HepG2 (cell line): ENCODE measurements at regions not wholly inside any gene's neighbourhood (a gene's known extent, or its start where the extent isn't known, plus 50 kb on each side); places are given as distances from the start of the nearest gene placed in this dataset.

Source experiments
- ATAC-seq: fragments of 200-7000 bp; cut with Tn5 transposase; 3 replicates; pipeline ENCODE4 v1.9.1; 2020; ENCODE audit warnings: mild to moderate bottlenecking, moderate library complexity
- BruUV-seq: library from RNA; stranded (reverse); fragments of 400-500 nt; replicated peaks from 2 replicates; lab custom pipeline; 2021; lab: Mats Ljungman, UMichigan
- CTCF ChIA-PET: fragments of 300-600 bp; formaldehyde crosslinking; extraction: SDS; loops from one replicate; lab custom pipeline; 2021; ENCODE audit warnings: low total read pairs, inconsistent platforms, low intra/inter-chr PET ratio; lab: Yijun Ruan, JAX
- POLR2A ChIA-PET: fragments of 350-600 bp; sonication (Branson Sonifier 250); formaldehyde crosslinking; loops from one replicate; lab custom pipeline; 2020; ENCODE audit warnings: antibody characterized with exemption, inconsistent platforms; lab: Yijun Ruan, JAX
- DNase-seq: peaks from one replicate; pipeline ENCODE4 v3.0.0-alpha.2; 2015; ENCODE audit warnings: low spot score
- FAIRE-seq: peaks from 3 replicates; lab custom pipeline; 2011; peaks lifted over from hg19 to GRCh38; lab: Jason Lieb, UNC
- H2AFZ ChIP-seq: one replicate; pipeline ENCODE4 v1.6.1; 2011; ENCODE audit warnings: low read length, inconsistent platforms
- H3K27ac ChIP-seq: fragments of 300-600 bp; 3 replicates; pipeline ENCODE4 v1.8.0; 2011; ENCODE audit warnings: mixed run types, mild to moderate bottlenecking, mixed read lengths, low read length, inconsistent platforms; ENCODE audit not compliant: insufficient read depth; ENCODE audit errors: extremely low read length
- H3K27me3 ChIP-seq, 2 experiments: fragments of 200-600 bp in 1 of 2; 2 replicates in 1 of 2; 3 replicates in 1 of 2; pipeline versions ENCODE4 v1.6.0 to v1.8.0; 2011; ENCODE audit warnings: low read length in 2 of 2, mild to moderate bottlenecking in 2 of 2, moderate library complexity in 2 of 2, inconsistent platforms in 1 of 2; ENCODE audit not compliant: insufficient read depth in 2 of 2, control insufficient read depth in 1 of 2
- H3K36me3 ChIP-seq, 2 experiments: fragments of 200-600 bp in 1 of 2; replicated peaks in 1 of 2; 2 replicates in 1 of 2; 3 replicates in 1 of 2; pipeline versions ENCODE4 v1.5.1 to v1.8.0; 2011; ENCODE audit warnings: low read length in 2 of 2, inconsistent platforms in 1 of 2; ENCODE audit not compliant: insufficient read depth in 2 of 2, control insufficient read depth in 1 of 2
- H3K4me1 ChIP-seq: 2 replicates; pipeline ENCODE4 v1.5.1; 2012; ENCODE audit warnings: low read length, inconsistent platforms; ENCODE audit not compliant: insufficient read depth
- H3K4me2 ChIP-seq: 2 replicates; pipeline ENCODE4 v1.6.0; 2011; ENCODE audit warnings: low read depth, low read length, inconsistent platforms
- H3K4me3 ChIP-seq, 3 experiments: fragments of 200-600 bp in 1 of 3; sonication (generic), shearing (Covaris generic) in 1 of 3; replicated peaks in 1 of 3; 2 replicates each; pipeline ENCODE4 v1.5.1; 2011 to 2016; ENCODE audit warnings: low read length in 3 of 3, inconsistent platforms in 2 of 3, low read depth in 2 of 3, mild to moderate bottlenecking in 2 of 3, control low read depth in 1 of 3, mixed read lengths in 1 of 3; ENCODE audit not compliant: insufficient read depth in 1 of 3
- H3K79me2 ChIP-seq: one replicate; pipeline ENCODE4 v1.6.1; 2011; ENCODE audit warnings: low read length, inconsistent platforms; ENCODE audit not compliant: insufficient read depth
- H3K9ac ChIP-seq: 2 replicates; pipeline ENCODE4 v1.6.0; 2011; ENCODE audit warnings: mild to moderate bottlenecking, low read depth, low read length, inconsistent platforms; ENCODE audit not compliant: insufficient read depth
- H3K9me3 ChIP-seq: 2 replicates; pipeline ENCODE4 v1.5.1; 2012; ENCODE audit warnings: mild to moderate bottlenecking, low read length
- H4K20me1 ChIP-seq: 2 replicates; pipeline ENCODE4 v1.6.0; 2011; ENCODE audit warnings: inconsistent platforms, mild to moderate bottlenecking, low read length, moderate library complexity; ENCODE audit not compliant: insufficient read depth
- ARHGAP35 ChIP-seq: sonication (generic); formaldehyde crosslinking; IDR thresholded peaks from 2 replicates; pipeline ENCODE4 v1.9.0; 2022; ENCODE audit warnings: mild to moderate bottlenecking, inconsistent platforms, moderate library complexity, missing genetic modification reagents, borderline replicate concordance
- HNF1B ChIP-seq: sonication (generic); formaldehyde crosslinking; IDR thresholded peaks from 2 replicates; pipeline ENCODE4 v1.5.1; 2020; ENCODE audit warnings: mild to moderate bottlenecking, moderate library complexity, missing genetic modification reagents
- MATR3 ChIP-seq: sonication (generic); formaldehyde crosslinking; IDR thresholded peaks from 2 replicates; pipeline ENCODE4 v1.4.0; 2020; ENCODE audit warnings: missing genetic modification reagents
- NCOA5 ChIP-seq: sonication (generic); formaldehyde crosslinking; IDR thresholded peaks from 2 replicates; pipeline ENCODE4 v1.4.0; 2020; ENCODE audit warnings: missing genetic modification reagents
- NFE2L1 ChIP-seq: sonication (generic); formaldehyde crosslinking; IDR thresholded peaks from 2 replicates; pipeline ENCODE4 v1.4.0; 2020; ENCODE audit warnings: missing genetic modification reagents, mild to moderate bottlenecking, borderline replicate concordance
- NFE2L2 ChIP-seq: fragments of 150-350 bp; IDR thresholded peaks from 2 replicates; pipeline ENCODE4 v1.6.1; 2014; ENCODE audit warnings: low read length
- NR0B2 ChIP-seq: sonication (generic); formaldehyde crosslinking; IDR thresholded peaks from 2 replicates; pipeline ENCODE4 v1.4.0; 2020; ENCODE audit warnings: mild to moderate bottlenecking, missing genetic modification reagents
- PAWR ChIP-seq: sonication (generic); formaldehyde crosslinking; IDR thresholded peaks from 2 replicates; pipeline ENCODE4 v1.4.0; 2020; ENCODE audit warnings: missing genetic modification reagents, mild to moderate bottlenecking, borderline replicate concordance
- PTBP1 ChIP-seq: fragments of 200-400 bp; formaldehyde crosslinking; IDR thresholded peaks from 2 replicates; pipeline ENCODE4 v1.6.1; 2018; ENCODE audit warnings: low read length, low read depth; ENCODE audit not compliant: poor library complexity, severe bottlenecking
- SIN3A ChIP-seq: IDR thresholded peaks from 2 replicates; pipeline ENCODE4 v1.6.1; 2011; ENCODE audit warnings: low read depth, mild to moderate bottlenecking, control low read depth, low read length, borderline replicate concordance
- SP1 ChIP-seq, 2 experiments: fragments of 450-650 bp in 1 of 2; sonication (generic) in 1 of 2; formaldehyde crosslinking in 1 of 2; IDR thresholded peaks; 2 replicates each; pipeline versions ENCODE4 v1.4.0 to v1.6.1; 2016 to 2020; ENCODE audit warnings: missing genetic modification reagents in 1 of 2
- SPEN ChIP-seq: sonication (generic); formaldehyde crosslinking; IDR thresholded peaks from 2 replicates; pipeline ENCODE4 v1.5.1; 2020; ENCODE audit warnings: low read depth, mild to moderate bottlenecking, missing genetic modification reagents
- SSRP1 ChIP-seq: IDR thresholded peaks from 2 replicates; pipeline ENCODE4 v1.6.1; 2016; ENCODE audit warnings: control low read depth
- THAP11 ChIP-seq: IDR thresholded peaks from 2 replicates; pipeline ENCODE4 v1.6.1; 2016; ENCODE audit warnings: missing biosample characterization, missing genetic modification reagents
- ZEB1 ChIP-seq: IDR thresholded peaks from 2 replicates; pipeline ENCODE4 v1.6.1; 2012; ENCODE audit warnings: mild to moderate bottlenecking, low read depth, inconsistent platforms; ENCODE audit not compliant: insufficient replicate concordance
- ZNF24 ChIP-seq: fragments of 450-650 bp; IDR thresholded peaks from 2 replicates; pipeline ENCODE4 v1.6.1; 2017; ENCODE audit warnings: antibody characterized with exemption, mild to moderate bottlenecking
- WGBS: methylation state at CpG from one replicate; pipeline ENCODE4 v1.1.6; 2017; ENCODE audit warnings: low lambda C conversion rate; 5-methylcytosine and 5-hydroxymethylcytosine counted together
- in situ Hi-C: cut with HindIII; loops from 2 replicates; pipeline ENCODE4 v1.10.0; 2017; ENCODE audit warnings: low pct_unique_long_range_greater_than_20kb; ENCODE audit not compliant: extremely low pct_ligation_motif_present
- intact Hi-C: fragments of 100-400 bp; cut with micrococcal nuclease; formaldehyde crosslinking; loops from one replicate; pipeline ENCODE4 v1.10.0; 2022; ENCODE audit not compliant: unreplicated experiment
- TF ChIP-seq, protein P1 (sequence below): sonication (generic); formaldehyde crosslinking; IDR thresholded peaks from 2 replicates; pipeline ENCODE4 v1.5.1; 2020; ENCODE audit warnings: missing genetic modification reagents, mild to moderate bottlenecking, borderline replicate concordance

GRCh38 chr21:22579741-22580140, 1581.5 kb downstream of the NCAM2 start:
- FAIRE-seq (no peak), ATAC-seq (no peak), DNase-seq (no peak)
- no peak overlapping the region for H2AFZ ChIP-seq
- no TSS peak for BruUV-seq
- H3K4me3 ChIP-seq: no peak overlapping the region
- no peak overlapping the region for H3K27ac ChIP-seq
- H3K79me2 ChIP-seq: no peaks in the 10 kb centered on the region
- no peaks in the 10 kb centered on the region for H3K4me1 ChIP-seq
- POLR2A ChIA-PET: no interaction called here
- no peak overlapping the region for H3K4me2 ChIP-seq
- H4K20me1 ChIP-seq: no peaks in the 10 kb centered on the region
- intact Hi-C loops: no loop called here
- no peaks in the 10 kb centered on the region for H3K27me3 ChIP-seq
- CTCF ChIA-PET: no interaction called here
- no peaks in the 10 kb centered on the region for H3K36me3 ChIP-seq
- peaks cover 77% of the 10 kb centered on the region for H3K9me3 ChIP-seq
- in situ Hi-C loops: no loop called here
- H3K9ac ChIP-seq: no peak overlapping the region
- TF ChIP-seq SIN3A (no peak), NR0B2 (CRISPR knock-in tag) (no peak), NFE2L2 (no peak), MATR3 (CRISPR knock-in tag) (no peak)

DNA sequence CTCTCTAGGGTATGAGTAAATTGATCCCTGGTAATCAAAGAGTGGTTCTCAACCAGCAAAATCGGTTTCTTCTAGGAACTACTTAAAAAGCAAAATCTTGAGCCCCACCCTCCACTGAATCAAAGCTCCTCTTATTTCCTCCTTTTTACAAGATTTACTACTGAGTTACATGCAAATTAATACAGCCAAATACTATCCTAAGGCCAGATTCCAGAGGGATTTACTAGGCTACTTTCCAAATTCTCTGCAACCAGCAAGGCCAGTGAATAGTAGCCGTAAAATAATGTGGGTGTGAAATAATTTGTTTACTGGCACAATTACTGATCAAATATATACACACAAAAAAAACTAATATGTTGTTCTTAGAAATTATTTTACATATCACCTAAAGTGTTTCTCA, 1583.8 kb downstream of the NCAM2 start:
- H3K4me1 ChIP-seq: no peaks in the 10 kb centered on the region
- no peaks in the 10 kb centered on the region for H3K36me3 ChIP-seq
- intact Hi-C loops (no loop called here), in situ Hi-C loops (no loop called here)
- H3K27ac ChIP-seq: no peak overlapping the region
- WGBS: 8% methylated on average over 2 of the region's 2 CpGs
- no peak for DNase-seq
- no peak for ATAC-seq
- no TSS peak for BruUV-seq
- CTCF ChIA-PET: no interaction called here
- H3K79me2 ChIP-seq: no peaks in the 10 kb centered on the region
- no peak overlapping the region for H2AFZ ChIP-seq
- no peaks in the 10 kb centered on the region for H3K27me3 ChIP-seq
- no peaks in the 10 kb centered on the region for H4K20me1 ChIP-seq
- H3K4me2 ChIP-seq: no peak overlapping the region
- H3K4me3 ChIP-seq: no peak overlapping the region
- H3K9ac ChIP-seq: no peak overlapping the region
- no peak for FAIRE-seq
- H3K9me3 ChIP-seq: peaks cover 79% of the 10 kb centered on the region
- POLR2A ChIA-PET: no interaction called here
- TF ChIP-seq SPEN (no peak), ZEB1 (no peak), SSRP1 (no peak), NCOA5 (CRISPR knock-in tag) (no peak), ZNF24 (no peak), PTBP1 (no peak), NFE2L1 (CRISPR knock-in tag) (no peak), THAP11 (no peak), ARHGAP35 (CRISPR knock-in tag) (no peak), HNF1B (CRISPR knock-in tag) (no peak), PAWR (CRISPR knock-in tag) (no peak), SP1 (IDR thresholded peaks at IDR 0.05) (no peak), SP1 (CRISPR knock-in tag; IDR thresholded peaks at IDR 0.05) (no peak)
- TF ChIP-seq, protein P1, sequence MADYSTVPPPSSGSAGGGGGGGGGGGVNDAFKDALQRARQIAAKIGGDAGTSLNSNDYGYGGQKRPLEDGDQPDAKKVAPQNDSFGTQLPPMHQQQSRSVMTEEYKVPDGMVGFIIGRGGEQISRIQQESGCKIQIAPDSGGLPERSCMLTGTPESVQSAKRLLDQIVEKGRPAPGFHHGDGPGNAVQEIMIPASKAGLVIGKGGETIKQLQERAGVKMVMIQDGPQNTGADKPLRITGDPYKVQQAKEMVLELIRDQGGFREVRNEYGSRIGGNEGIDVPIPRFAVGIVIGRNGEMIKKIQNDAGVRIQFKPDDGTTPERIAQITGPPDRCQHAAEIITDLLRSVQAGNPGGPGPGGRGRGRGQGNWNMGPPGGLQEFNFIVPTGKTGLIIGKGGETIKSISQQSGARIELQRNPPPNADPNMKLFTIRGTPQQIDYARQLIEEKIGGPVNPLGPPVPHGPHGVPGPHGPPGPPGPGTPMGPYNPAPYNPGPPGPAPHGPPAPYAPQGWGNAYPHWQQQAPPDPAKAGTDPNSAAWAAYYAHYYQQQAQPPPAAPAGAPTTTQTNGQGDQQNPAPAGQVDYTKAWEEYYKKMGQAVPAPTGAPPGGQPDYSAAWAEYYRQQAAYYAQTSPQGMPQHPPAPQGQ (CRISPR knock-in tag): no peak
